ENCODE measurements at regions not wholly inside any gene's neighbourhood (a gene's known extent, or its start where the extent isn't known, plus 50 kb on each side); places are given as distances from the start of the nearest gene placed in this dataset.
A peak's percentile ranks its signal among the peaks of the same experiment; 100 is the strongest.
"Not testable (repeated sequence)": the region's sequence is repeated elsewhere in the genome, so short reads cannot be mapped to it uniquely, and the experiment has no call there.

GRCh38 chr10:85032981-85033380 lies 704.6 kb downstream of the CCSER2 start:
- DNase-seq = no peak

GRCh38 chr10:85036661-85037060 lies 708.3 kb downstream of the CCSER2 start:
- no peak for DNase-seq

GRCh38 chr10:85039311-85039710 lies 710.9 kb downstream of the CCSER2 start:
- DNase-seq = no peak

GRCh38 chr10:85043207-85043606 lies 714.8 kb downstream of the CCSER2 start:
- no peak for DNase-seq

- DNase-seq = no peak
Measured at GRCh38 chr10:85045046-85045445, 716.7 kb downstream of the CCSER2 start.

GRCh38 chr10:85047170-85047834 lies 718.9 kb downstream of the CCSER2 start:
- no peak for DNase-seq

GRCh38 chr10:85047979-85048378 lies 719.6 kb downstream of the CCSER2 start:
- DNase-seq = no peak

- DNase-seq = no peak
Measured at GRCh38 chr10:85048644-85049043, 720.3 kb downstream of the CCSER2 start.

GRCh38 chr10:85060944-85061343 lies 732.6 kb downstream of the CCSER2 start:
- DNase-seq = no peak

GRCh38 chr10:85061401-85061800 lies 733.0 kb downstream of the CCSER2 start:
- no peak for DNase-seq

- DNase-seq = no peak
Measured at GRCh38 chr10:85067955-85068354, 739.6 kb downstream of the CCSER2 start.

GRCh38 chr10:85080934-85081333 lies 752.5 kb downstream of the CCSER2 start:
- DNase-seq = no peak

- DNase-seq = no peak
Measured at GRCh38 chr10:85098835-85099521, 770.6 kb downstream of the CCSER2 start.

GRCh38 chr10:85100495-85100894 lies 772.1 kb downstream of the CCSER2 start:
- DNase-seq = no peak

GRCh38 chr10:85105614-85106255 lies 777.3 kb downstream of the CCSER2 start:
- DNase-seq = peak; percentile 15

- no peak for DNase-seq
Measured at GRCh38 chr10:85111271-85111670, 782.9 kb downstream of the CCSER2 start.

- no peak for DNase-seq
Measured at GRCh38 chr10:85124603-85125051, 796.2 kb downstream of the CCSER2 start.

GRCh38 chr10:85137253-85137652 lies 808.9 kb downstream of the CCSER2 start:
- DNase-seq = no peak

- DNase-seq = no peak
Measured at GRCh38 chr10:85138046-85138445, 809.7 kb downstream of the CCSER2 start.

- no peak for DNase-seq
Measured at GRCh38 chr10:85139124-85139523, 810.7 kb downstream of the CCSER2 start.

GRCh38 chr10:85141520-85141919 lies 813.1 kb downstream of the CCSER2 start:
- not testable (repeated sequence) for DNase-seq

GRCh38 chr10:85145966-85146365 lies 817.6 kb downstream of the CCSER2 start:
- DNase-seq = no peak
